Body of pancreas (tissue), 4 donors: ENCODE measurements at regions not wholly inside any gene's neighbourhood (a gene's known extent, or its start where the extent isn't known, plus 50 kb on each side); places are given as distances from the start of the nearest gene placed in this dataset.

Experiments
- ATAC-seq: fragments of 150-250 bp; one replicate; pipeline ENCODE4 v1.9.1; 2016
- DNase-seq, 4 donors: peaks; one replicate each; pipeline ENCODE4 v3.0.0-alpha.2; 2019
- H3K27ac ChIP-seq, 4 donors: fragments of 200-600 bp; sonication (generic); 1 replicate in 3 of 4; 2 replicates in 1 of 4; pipeline versions ENCODE4 v1.5.1 to v1.6.1; 2016 to 2019; ENCODE audit warnings: mild to moderate bottlenecking in 1 of 4, mixed read lengths in 1 of 4, moderate library complexity in 1 of 4
- H3K27me3 ChIP-seq, 2 donors: fragments of 200-600 bp; sonication (generic); one replicate each; pipeline ENCODE4 v1.6.0; 2016; ENCODE audit warnings: mild to moderate bottlenecking in 1 of 2
- H3K36me3 ChIP-seq, 2 donors: fragments of 200-600 bp; sonication (generic); replicated peaks in 1 of 2; 2 replicates each; pipeline ENCODE4 v1.5.1; 2016; ENCODE audit warnings: low read depth in 2 of 2; ENCODE audit not compliant: insufficient read depth in 1 of 2
- H3K4me1 ChIP-seq: fragments of 200-600 bp; sonication (generic); one replicate; pipeline ENCODE4 v1.6.0; 2016
- H3K4me3 ChIP-seq, 2 donors: fragments of 200-600 bp; sonication (generic); 1 replicate in 1 of 2; 2 replicates in 1 of 2; pipeline ENCODE4 v1.5.1; 2016 to 2019
- H3K9me3 ChIP-seq, 3 donors: fragments of 200-600 bp; sonication (generic); 1 replicate in 2 of 3; 2 replicates in 1 of 3; pipeline ENCODE4 v1.5.1; 2016
- CTCF ChIP-seq, 7 experiments: fragments of 450-650 bp in 4 of 7; fragments of 200-600 bp in 3 of 7; sonication (generic) in 3 of 7; IDR thresholded peaks; one replicate each; pipeline ENCODE4 v1.5.1; 2016 to 2019; ENCODE audit warnings: antibody characterized with exemption in 7 of 7
- POLR2A ChIP-seq, 3 donors: fragments of 450-650 bp; IDR thresholded peaks; one replicate each; pipeline ENCODE4 v1.6.1; 2016; ENCODE audit warnings: antibody characterized with exemption in 3 of 3, mild to moderate bottlenecking in 2 of 3
- WGBS, 2 donors: methylation state at CpG; one replicate each; pipeline ENCODE4 v1.1.5; 2017; 5-methylcytosine and 5-hydroxymethylcytosine counted together
- intact Hi-C: fragments of 100-400 bp; cut with DNase I; formaldehyde crosslinking; loops from one replicate; pipeline ENCODE4 v1.15.1; 2023

- Histone ChIP-seq H3K27ac (no peak overlapping the region), H3K4me1 (no peaks in the 10 kb centered on the region), H3K27me3 (no peaks in the 10 kb centered on the region), H3K9me3 (no peaks in the 10 kb centered on the region), H3K4me3 (no peak overlapping the region), H3K36me3 (no peaks in the 10 kb centered on the region)
- intact Hi-C loops = no loop called here
- 77 to 82% methylated on average over 9 of the region's 9 CpGs for WGBS, 2 donors
- DNase-seq (no peak), ATAC-seq (no peak)
- TF ChIP-seq POLR2A (IDR thresholded peaks at IDR 0.05) = no peak
- TF ChIP-seq CTCF (IDR thresholded peaks at IDR 0.05) = no peak
Observed at GRCh38 chr6:12529364-12530019, 187.1 kb upstream of the PHACTR1 start.

- Histone ChIP-seq H3K27ac (no peak overlapping the region), H3K36me3 (no peaks in the 10 kb centered on the region), H3K4me1 (no peaks in the 10 kb centered on the region), H3K9me3 (no peaks in the 10 kb centered on the region), H3K4me3 (no peak overlapping the region), H3K27me3 (no peaks in the 10 kb centered on the region)
- DNase-seq (no peak), ATAC-seq (no peak)
- 31 to 39% methylated on average over 2 of the region's 2 CpGs for WGBS, 2 donors
- TF ChIP-seq CTCF (IDR thresholded peaks at IDR 0.05) = no peak
- TF ChIP-seq POLR2A (IDR thresholded peaks at IDR 0.05) = no peak
- intact Hi-C loops = no loop called here
Observed at GRCh38 chr6:12530345-12530744, 186.2 kb upstream of the PHACTR1 start.

GRCh38 chr6:12533586-12533985 lies 183.0 kb upstream of the PHACTR1 start:
- no peak for DNase-seq
- H3K9me3 ChIP-seq = no peaks in the 10 kb centered on the region
- no peaks in the 10 kb centered on the region for H3K36me3 ChIP-seq
- WGBS, 2 donors = 85 to 86% methylated on average over 4 of the region's 4 CpGs
- no peaks in the 10 kb centered on the region for H3K27me3 ChIP-seq
- no peak for ATAC-seq
- H3K4me1 ChIP-seq = peaks cover 7% of the 10 kb centered on the region
- no peak for TF ChIP-seq POLR2A (IDR thresholded peaks at IDR 0.05)
- no peak for TF ChIP-seq CTCF (IDR thresholded peaks at IDR 0.05)
- no peak overlapping the region for H3K27ac ChIP-seq
- H3K4me3 ChIP-seq = no peak overlapping the region
- intact Hi-C loops = no loop called here

GRCh38 chr6:12534069-12534853 lies 182.3 kb upstream of the PHACTR1 start:
- Histone ChIP-seq H3K27ac (no peak overlapping the region), H3K36me3 (no peaks in the 10 kb centered on the region), H3K4me3 (no peak overlapping the region), H3K4me1 (peaks cover 14% of the 10 kb centered on the region), H3K27me3 (no peaks in the 10 kb centered on the region), H3K9me3 (no peaks in the 10 kb centered on the region)
- intact Hi-C loops = no loop called here
- TF ChIP-seq POLR2A (IDR thresholded peaks at IDR 0.05) (no peak), CTCF (IDR thresholded peaks at IDR 0.05) (no peak)
- DNase-seq (no peak), ATAC-seq (no peak)
- WGBS, 2 donors = 69 to 76% methylated on average over 4 of the region's 4 CpGs
